ENCODE measurements at regions not wholly inside any gene's neighbourhood (a gene's known extent, or its start where the extent isn't known, plus 50 kb on each side); places are given as distances from the start of the nearest gene placed in this dataset.

- TF ChIP-seq CTCF (IDR thresholded peaks at IDR 0.05; ENCODE audit: low read depth, low read length) (no peak), EZH2phosphoT487 (IDR thresholded peaks at IDR 0.05; ENCODE audit: low read depth) (no peak)
Measured at GRCh38 chr15:26223720-26224119, 360.6 kb upstream of the ATP10A start.

All from OCI-LY3 (cell line).